ENCODE measurements at regions not wholly inside any gene's neighbourhood (a gene's known extent, or its start where the extent isn't known, plus 50 kb on each side); places are given as distances from the start of the nearest gene placed in this dataset.

DNA sequence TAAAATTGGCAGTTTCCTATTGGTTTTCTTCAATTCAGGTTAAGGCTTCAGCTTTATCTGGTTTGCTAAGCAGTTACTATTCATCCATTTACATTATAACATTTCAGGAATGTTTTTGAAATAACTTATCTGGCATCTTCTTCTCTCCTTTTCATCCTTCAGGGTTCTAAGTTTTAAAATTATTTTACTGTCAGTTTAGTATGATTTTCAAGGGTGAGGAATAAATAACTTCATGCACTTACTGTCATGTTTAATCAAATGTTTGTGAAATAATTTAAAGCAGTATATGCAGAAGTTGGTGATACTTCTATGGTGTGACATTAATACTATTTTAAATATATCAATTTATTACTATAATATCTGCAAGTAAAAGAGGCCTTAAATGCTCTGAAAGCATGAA lies 338.1 kb upstream of the MMS22L start:
- no peak for DNase-seq

DNA sequence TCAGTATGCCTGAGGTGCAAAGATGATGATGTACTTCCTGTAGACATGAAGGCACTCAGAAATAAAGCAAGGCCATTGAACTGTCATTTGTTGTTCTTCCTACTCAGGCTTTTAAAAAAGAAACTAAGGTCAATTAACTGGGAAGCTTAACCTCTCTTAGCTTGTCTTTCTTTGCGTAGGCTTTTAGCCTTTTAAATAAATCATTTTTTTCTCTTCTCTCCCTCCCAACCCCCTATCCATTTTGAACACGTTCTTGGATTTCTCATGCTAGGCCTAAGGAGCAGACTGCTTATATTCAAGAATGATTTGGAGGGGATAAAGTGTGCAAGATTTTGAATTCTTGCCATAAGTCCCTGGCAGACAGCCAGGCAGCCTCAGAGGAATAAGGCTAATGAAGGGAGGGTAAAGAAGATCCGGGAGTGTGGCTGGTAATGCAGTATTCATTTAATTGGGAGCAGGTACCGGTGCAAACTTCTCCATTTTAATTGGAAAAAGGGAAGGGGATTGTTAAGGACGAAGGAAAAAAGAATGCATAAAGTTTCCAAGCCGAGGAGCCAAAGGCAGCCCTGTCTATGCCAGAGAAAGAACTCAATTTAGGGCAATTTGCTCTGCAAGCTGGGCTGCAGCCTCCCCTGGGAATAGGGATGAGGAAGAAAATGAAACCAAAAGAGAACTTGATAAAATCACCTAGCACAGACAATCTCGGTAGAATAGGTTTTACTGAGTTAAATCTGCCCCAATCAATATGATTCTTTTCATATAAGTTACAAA lies 343.8 kb upstream of the MMS22L start:
- DNase-seq, result no peak

DNA sequence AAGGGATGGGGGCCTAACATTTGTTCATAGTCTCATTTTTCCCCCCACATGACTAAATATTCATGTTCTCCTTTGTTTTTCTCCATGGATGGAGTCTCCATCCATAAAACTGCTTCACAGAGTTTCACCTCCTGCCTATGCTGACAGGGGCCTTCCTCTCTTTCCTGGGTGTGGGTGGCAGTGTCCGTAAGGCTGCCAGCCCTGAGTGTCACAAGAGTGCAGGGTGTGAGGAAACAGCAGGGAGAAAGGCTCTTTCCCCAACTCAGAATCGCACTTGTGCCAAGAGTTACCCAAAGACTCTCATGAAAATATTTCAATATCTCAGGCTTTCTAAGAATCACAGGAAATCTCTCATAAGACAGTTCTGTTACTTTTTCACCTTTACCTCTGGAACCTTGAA lies 346.2 kb upstream of the MMS22L start:
- DNase-seq, result no peak

DNA sequence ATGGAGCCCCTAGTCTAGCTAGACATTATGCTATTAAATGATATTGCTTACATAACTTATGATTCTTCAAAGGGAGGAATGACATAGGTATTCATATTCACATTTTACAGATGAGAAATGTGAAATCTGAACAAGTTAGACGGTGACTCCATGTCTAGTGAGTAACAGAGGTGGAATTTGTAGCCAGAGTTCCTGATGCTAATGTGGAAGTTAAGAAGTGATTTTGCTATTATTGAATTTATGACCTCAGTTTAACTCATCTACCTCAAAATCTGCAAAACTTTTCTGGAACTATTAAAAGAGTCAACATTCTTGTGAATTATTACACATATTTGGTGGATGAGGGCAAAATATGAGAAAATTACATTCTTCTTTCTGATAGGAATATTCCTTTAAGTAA lies 347.6 kb upstream of the MMS22L start:
- no peak for DNase-seq

DNA sequence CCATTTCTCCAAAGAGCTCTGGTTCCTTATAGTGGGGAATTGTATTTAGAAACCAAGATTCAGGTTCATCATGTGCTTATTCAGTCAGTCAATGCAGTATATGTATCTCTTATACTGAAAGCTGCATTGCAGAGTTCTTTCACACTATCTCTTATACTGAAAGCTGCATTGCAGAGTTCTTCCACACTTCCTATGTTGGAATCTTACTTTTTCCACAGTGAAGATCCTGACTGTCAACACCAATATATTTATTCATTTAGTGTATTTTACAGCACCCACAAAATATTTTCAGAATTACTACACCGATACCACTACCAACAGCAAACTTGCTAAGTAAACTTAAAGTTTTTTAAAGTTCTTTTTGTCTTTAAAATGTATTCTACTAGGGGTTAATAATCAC lies 349.3 kb upstream of the MMS22L start:
- DNase-seq, result no peak

DNA sequence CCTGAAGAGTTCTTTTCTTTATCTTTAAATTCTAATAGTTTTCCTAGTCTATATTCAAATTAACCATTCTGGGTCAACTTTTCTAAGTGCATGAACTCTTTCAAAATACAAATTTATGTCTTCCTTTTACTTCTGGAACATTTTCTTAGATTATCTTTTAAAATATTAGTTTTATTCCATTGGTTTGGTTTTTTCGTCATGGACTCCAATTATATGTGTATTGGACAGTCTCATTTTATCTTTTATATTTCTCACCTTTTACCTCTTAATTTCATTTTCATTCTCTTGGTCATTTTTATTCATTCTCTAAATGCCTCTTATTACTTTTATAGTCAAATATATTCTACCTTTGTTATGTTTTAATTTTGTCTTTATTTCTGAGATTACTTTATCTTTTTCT lies 356.7 kb upstream of the MMS22L start:
- no peak for DNase-seq

DNA sequence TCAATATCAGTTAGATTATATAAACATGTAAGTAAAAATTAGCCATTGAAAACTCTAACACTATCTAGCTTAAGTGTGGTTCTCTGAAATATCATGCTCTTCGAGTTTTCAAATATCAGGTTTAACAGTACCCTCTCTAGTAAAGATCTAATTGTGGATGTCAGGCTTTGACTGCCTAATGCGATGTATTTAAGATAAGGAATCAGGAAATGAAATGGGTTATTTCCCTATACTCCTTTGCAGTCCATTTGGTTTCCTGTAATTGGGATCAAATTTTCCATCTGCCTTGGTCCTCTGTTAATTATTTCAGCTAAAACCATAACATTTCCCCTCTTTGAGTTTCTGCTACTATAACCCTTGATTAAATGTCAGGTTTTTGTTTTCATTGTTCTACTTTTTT lies 361.3 kb upstream of the MMS22L start:
- DNase-seq, result no peak

DNA sequence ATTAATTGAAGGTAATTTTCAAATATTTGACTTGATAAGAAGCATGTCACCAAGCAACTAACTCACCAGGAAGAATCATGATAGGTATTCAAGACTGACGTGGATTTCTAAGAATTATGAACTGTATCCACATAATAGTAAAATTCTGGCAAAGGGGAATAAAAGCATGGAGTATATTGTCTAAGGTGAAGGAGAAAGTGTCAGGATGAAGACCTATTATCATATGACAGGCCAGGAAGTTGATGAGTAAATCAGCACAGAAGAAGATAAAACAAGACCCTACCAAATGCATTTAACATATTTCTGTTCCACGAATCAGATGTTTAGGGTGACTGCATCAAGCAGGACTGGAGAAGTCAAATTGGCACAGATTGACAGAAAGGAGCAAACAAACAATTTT lies 362.7 kb upstream of the MMS22L start:
- DNase-seq, result no peak

DNA sequence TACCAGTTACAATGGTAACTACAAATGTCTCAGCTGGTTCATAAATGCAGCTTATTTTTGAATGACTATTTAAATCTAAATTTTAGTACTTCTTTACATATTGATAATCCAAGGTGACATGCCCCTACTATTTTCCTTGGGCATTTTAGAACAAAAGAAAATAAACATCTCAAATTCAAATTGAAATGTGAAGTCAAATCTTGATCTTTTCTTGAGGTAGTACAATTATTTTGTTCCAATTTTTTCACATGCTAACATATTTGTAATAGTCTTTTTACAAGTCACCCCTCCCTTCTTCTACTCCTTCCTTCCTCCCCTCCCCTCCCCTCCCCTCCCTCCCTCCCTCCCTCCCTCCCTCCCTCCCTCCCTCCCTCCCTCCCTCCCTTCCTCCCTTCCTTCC lies 370.1 kb upstream of the MMS22L start:
- DNase-seq, result no peak

DNA sequence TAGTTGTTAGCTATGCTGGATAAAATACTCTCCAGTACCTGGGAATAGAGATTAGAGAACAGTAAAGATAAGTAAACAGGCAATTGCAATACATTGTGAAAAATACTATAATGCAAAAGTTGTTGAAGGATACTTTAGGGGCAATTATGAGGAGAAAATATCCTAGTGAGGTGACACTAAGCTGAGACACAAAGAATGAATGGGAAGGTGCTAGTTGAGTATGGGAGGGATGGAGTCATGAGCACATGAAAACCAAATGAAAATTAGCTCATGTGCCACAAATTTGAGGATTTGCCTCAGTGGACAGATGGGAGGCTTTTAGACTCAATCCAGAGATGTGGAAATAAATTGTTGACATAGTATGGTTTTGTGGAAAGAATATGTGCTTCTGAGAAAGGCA lies 370.5 kb upstream of the MMS22L start:
- DNase-seq, result no peak

DNA sequence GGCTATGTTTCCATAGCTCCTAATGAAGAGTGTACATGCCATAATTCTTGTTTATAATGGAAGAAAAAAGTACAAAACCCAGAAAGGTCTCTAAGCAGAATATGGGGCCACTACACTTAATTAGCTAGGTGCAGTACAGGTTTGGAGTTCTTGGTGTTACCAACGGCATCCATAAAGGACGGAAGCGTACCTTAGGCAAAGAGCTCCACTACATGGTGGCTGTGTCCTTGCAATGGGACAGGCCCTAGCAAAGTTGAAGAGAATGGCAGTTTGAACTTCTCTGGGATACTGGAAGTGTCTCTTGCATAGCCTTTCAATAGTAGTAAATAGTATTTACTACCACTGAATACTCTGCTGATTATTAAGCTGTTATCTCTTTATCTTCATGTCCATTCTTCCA lies 371.7 kb upstream of the MMS22L start:
- no peak for DNase-seq

DNA sequence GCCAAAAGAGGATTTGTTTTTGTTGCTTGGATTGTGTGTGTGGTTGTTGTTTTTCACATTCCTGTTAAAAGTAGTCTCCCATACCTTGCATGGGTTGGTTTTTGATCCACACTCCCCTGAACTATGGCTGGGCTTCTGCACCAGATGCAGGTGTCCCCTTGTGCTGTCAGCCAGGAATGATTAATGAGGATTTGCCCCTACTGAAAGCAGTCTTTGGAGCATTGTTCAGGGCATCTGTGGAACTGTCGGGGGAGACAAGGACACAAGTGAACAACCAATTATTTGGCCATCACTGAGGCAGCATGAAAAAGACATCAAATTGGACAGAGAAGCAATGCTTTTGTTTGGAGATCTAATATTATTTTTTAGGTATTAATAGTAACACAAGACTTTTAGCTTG lies 373.2 kb upstream of the MMS22L start:
- DNase-seq, result no peak

DNA sequence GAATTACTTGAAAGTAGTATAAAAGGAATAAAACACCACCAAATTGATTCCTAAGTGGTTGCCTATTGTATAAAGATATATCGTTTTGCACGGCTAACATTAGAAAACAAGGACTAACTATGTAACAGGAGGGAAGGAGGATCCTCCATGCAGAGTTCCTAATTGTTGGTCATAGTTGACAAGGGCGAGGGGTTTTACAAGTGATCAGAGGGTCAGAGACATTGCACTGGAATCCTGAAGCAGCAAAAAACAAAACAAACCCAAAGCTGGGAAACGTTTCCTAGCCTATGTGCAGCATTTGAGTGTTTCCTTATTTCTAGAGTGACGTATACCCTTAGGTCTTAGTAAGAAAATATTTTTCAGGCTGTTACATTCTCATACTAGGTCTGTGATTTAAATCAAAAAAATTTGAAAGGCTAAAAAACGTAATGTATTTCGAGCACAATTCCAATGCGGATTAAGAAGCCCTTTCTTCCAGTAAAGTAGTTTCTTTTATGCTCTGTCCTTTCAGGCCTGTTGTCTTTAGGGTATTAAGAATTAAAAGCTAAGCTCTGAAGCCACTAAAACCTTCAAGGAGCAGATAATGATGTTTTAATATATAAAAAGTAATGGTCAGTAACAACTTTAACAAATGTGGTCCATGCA lies 373.8 kb upstream of the MMS22L start:
- no peak for DNase-seq

DNA sequence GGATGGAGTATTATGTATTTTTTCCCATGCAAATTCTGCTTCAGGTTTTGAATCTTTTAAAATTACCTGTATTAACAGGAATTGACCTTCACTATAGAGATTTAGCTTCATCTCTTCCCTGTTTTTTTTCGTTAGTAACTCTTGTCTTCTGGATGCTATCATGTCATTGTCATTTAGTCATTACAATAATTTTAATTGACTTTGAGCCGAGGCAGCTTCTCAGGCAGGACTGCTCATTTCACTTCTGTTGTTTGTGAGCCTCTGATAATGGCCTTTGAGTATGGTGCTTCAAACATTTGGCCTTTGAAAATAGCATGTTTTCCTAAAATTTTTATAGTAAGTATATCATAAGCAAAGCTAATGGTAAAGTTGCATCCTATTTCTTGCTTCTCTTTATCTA lies 375.1 kb upstream of the MMS22L start:
- DNase-seq, result no peak

DNA sequence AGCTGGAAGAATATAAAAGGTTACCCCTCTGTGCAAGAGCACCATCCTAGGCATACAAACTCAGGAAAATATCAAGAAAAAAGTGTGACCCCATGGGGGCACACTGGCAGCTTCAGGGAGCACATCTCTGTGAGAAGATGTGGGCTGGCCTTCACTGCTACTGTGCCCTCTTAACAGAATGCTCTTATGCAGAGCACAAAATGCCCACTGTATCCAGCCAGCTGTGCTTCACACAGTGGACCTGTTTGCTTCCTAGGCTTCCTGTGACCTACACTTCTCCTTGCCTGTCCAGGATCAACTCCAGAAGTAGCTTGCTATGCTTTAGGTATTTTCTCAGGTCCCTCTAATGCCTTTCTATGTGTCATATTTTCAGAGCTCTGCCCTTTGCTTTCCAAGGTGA lies 380.2 kb upstream of the MMS22L start:
- no peak for DNase-seq

DNA sequence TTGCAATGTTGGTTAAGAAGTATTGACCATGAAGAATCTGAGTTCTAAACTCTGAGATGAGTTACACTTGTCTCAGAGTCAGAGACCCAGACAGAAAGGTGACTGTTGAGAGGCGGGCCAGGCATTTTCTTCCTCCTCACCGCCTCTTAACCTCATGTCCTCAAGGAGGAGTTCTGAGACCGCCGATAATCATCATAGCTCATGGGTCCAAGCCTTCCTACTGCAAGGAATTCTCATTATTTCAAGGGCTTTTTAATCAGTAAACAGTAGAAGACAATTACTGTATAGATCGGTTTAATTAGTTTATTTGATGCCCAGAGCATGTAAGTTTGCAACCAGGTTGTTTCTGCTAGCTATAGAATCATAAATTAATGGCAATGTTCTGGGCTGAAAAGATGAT lies 382.4 kb upstream of the MMS22L start:
- DNase-seq, result no peak

DNA sequence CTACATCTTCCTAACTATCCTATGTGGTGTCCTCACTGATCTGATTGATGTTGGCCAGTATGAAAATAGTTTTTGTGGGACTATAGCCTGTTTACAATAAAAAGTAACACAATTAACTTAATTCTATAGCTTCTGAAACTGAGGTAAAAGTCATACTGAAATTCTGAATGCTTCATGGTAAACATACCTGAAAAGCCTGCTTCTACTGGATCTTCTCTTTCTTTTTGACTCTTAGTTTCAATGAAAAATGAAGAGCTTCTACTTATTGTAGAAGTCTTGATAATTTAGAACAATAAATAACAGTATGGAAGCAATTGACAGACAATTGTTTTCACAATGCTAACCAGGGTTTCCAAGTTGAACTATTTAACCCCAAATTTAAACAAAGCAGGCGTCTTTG lies 383.9 kb upstream of the MMS22L start:
- DNase-seq, result no peak

DNA sequence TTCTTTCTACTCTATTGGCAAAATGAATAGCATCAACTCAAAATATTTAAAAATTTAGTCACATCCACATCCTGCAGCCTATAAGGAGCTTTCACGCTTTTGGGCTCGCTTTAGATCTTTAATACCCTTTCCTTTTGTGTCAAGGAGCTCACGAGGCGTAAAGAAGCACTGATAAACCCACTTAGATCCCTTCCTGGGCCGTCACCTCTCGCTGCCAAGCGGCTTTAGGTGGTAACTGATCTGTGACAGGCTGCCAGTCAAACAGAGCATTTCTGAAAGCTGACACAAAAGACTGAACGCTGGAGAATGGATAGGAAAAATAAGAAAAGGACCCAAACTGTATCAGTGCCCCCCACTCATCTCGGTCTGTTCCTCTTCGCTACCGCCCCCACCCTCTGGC lies 385.7 kb upstream of the MMS22L start:
- no peak for DNase-seq

DNA sequence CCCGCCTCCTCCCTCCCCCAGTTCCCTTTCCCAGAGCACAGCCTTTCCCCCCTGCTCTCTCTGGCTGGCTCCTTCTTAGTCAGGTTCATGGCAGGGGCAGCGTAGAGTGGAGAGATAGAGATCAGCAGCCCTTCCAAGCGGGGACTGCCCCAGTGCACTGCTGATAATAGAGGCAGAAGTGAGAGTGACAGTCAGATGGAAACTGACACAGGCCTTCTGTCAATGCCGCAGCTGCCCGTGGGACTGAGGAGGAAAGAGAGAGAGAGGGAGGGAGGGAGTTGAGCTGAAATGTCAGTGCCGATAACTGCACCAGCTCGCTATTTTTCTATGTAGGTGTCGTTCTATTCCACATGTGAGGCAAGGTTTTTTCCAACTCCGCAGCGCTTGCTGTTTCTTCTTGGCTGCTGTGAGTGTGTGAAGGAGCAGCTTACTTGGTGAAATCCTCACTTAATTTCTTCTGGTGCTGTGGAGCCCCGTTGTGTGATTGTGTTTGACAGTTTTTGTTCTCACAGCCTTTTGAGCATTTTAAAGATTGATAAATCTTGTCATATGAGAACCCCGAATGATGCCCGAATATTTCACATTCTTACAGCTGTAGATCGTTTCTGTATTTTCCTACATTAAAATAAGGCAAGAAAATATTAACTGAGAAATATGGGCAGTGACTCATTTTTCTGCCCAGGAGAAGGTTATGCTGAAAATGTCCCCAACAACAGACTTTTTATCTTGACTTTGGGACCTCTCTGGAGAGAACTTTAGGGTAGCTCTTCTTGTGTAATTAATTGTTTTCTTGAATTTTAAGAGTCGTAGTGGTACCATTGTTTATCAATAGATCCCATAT lies 386.4 kb upstream of the MMS22L start:
- no peak for DNase-seq

DNA sequence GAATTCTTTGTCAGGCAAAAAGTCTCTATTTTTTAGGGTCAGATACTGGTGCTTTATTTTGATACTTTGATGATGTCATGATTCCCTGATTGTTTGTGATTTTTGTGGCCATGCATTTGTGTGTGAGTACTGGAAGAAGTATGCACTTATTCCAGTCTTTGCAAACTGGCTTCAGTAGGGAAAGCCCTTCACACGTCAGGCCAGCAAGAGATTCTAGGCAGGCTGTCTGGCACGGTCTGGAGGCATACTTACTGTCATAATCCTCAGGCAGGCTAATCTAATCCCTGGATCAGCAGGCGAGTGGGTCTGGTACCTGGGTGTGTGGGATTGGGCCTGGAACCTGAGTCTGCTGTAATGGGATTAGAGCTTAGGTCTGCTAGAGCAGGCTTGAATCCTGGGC lies 391.8 kb upstream of the MMS22L start:
- DNase-seq, result no peak

DNA sequence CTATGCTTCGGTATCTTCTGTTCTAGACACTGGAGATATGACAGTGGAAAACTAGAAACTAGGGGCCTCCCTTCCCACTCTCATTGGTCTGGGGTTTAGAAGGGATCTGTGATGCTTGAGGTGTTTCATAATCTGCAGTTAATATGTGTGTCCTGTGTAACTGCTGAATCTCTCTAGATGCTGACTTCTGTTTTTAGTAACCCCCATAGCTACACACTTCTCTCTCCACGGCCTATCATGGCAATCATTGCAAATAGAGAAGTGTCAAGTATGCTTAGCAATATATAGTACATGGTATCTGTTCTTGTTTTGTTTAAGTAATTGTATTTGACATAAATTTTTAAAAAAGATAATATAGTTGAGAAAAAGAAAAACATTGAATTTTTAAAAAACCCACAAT lies 394.6 kb upstream of the MMS22L start:
- DNase-seq, result no peak

DNA sequence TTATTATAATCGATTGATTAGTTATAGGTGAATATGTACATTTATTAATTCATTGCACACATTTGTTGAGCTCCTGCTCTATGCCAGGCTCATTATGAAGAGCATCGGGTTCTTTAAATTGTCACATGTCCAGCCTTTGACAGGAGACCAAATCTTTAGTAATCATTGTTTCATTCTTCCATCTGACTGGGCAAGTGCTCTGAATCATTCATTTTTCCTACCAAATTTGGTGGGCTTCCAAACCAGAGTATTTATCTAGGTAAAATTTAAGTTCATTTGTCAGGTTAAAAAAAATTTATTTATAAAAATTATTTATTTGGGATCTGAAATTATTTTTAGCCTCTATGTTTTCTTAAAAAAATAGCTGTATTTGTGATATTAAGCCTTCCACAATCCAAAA lies 404.9 kb upstream of the MMS22L start:
- no peak for DNase-seq

DNA sequence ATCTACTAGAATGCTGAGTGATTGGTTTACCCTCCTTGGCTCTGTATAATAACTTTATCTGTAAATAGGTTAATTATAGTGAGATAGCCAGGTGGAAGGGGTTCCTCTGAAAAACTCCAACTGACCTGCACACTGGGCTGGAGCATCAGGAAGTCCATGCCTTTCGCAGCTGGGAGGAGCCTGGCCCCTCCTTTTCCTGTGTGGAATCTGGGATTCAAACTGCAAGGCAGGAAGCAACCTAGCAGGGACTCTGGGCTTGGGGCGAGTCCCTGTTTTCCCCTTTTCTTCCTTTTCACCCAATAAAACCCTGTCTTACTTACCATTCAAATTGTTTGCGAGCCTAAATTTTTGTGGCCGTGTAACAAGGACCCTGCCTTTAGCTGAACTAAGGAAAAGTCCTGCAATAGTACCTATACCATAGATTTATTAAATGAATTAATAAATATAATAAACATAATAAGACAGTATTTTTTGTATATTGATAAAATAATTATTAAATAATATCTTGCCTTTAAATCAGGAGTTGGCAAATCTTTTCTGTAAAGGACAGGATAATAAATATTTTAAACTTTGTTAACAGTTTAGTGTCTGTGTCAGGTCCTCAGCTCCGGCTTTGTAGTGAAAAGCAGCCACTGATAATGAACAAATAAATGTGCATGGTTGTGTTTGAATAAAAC lies 406.2 kb upstream of the MMS22L start:
- DNase-seq, result no peak

DNA sequence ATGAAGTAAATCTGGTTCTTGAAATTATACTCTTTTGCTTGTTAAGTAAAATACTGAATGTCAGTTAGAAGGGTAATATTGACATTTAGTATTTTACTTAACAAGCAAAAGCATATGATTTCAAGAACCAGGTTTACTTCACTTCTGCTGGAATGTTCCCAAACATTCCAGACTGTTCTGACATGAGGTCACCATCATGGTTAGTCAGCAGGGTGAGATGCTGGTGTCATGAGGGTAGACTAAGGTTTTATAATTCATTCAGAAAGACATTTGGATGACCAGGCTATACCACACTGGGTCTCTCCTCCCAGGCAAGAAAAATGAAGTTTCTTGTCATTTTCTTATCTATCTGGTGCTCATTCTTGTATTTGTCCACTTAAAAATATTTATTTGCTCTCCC lies 414.4 kb upstream of the MMS22L start:
- no peak for DNase-seq

All from activated CD4-positive, CD25-positive, alpha-beta regulatory T cell (primary cell).